K562 (cell line): ENCODE measurements at regions not wholly inside any gene's neighbourhood (a gene's known extent, or its start where the extent isn't known, plus 50 kb on each side); places are given as distances from the start of the nearest gene placed in this dataset.

Source experiments
- C11orf30 ChIP-seq: fragments of 450-650 bp; IDR thresholded peaks from 2 replicates; pipeline ENCODE4 v1.6.1; 2016; ENCODE audit warnings: low read depth, mild to moderate bottlenecking
- EP400 ChIP-seq: fragments of 450-650 bp; IDR thresholded peaks from 2 replicates; pipeline ENCODE4 v1.6.1; 2017; ENCODE audit warnings: antibody characterized with exemption, mild to moderate bottlenecking, moderate library complexity
- KLF13 ChIP-seq: fragments of 450-650 bp; IDR thresholded peaks from 2 replicates; pipeline ENCODE4 v1.6.1; 2016; ENCODE audit warnings: missing genetic modification characterization, low read depth, mild to moderate bottlenecking, missing compliant biosample characterization, moderate library complexity, borderline replicate concordance
- SRSF9 ChIP-seq: fragments of 200-400 bp; formaldehyde crosslinking; IDR thresholded peaks from 2 replicates; pipeline ENCODE4 v1.6.1; 2017; ENCODE audit warnings: low read depth, low read length, borderline replicate concordance
- ZFPM2 ChIP-seq: fragments of 250-450 bp; sonication (Bioruptor Pico); IDR thresholded peaks from 2 replicates; pipeline ENCODE4 v1.5.1; 2022; ENCODE audit warnings: mild to moderate bottlenecking
- TF ChIP-seq, protein P1 (sequence below): IDR thresholded peaks from 3 replicates; pipeline ENCODE4 v1.6.1; 2011; ENCODE audit warnings: borderline replicate concordance, mild to moderate bottlenecking, moderate library complexity; ENCODE audit not compliant: insufficient read length; ENCODE audit errors: extremely low read depth
- TF ChIP-seq, protein P2 (sequence below): fragments of 450-650 bp; IDR thresholded peaks from 2 replicates; pipeline ENCODE4 v1.6.1; 2016; ENCODE audit warnings: low read depth
- TF ChIP-seq, protein P3 (sequence below): sonication (generic); formaldehyde crosslinking; IDR thresholded peaks from 2 replicates; pipeline ENCODE4 v1.8.1; 2023; ENCODE audit warnings: mild to moderate bottlenecking, missing genetic modification reagents
- TF ChIP-seq, protein P4 (sequence below): fragments of 450-650 bp; formaldehyde crosslinking; IDR thresholded peaks from 2 replicates; pipeline ENCODE4 v1.4.0; 2020; ENCODE audit warnings: mild to moderate bottlenecking, moderate library complexity
- TF ChIP-seq, protein P5 (sequence below): fragments of 450-650 bp; IDR thresholded peaks from 2 replicates; pipeline ENCODE4 v1.6.1; 2016; ENCODE audit warnings: mild to moderate bottlenecking

DNA sequence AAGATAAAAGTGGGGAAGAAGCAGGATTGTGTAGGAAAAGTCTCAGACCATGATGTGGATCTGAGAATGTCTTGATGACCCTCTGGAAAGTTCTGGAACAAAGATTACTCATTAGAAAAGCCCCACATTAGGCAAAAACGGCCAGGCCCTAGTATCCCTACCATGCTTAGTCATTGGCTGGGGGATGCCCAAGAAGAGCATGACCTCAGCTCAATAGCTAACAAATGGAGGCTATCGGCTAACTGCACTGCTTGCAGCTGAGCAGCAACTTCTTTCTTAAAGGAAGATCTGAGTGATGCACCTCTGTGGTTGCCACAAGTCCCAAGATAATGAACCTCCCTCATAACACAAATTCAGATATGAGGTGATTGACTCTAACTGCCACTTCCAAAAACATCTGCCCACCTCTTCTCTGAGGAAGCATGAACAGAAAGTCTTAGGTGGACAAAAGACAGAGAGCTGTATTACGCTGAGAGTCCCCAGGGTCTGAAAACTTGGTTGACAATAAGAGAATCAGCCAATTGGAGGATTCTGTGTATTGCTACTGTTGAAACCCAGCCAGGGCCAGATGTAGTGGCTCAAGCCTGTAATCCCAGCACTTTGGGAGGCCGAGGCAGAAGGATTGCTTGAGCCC, 64.6 kb upstream of the AK4 start (continued):
- TF ChIP-seq, protein P1, sequence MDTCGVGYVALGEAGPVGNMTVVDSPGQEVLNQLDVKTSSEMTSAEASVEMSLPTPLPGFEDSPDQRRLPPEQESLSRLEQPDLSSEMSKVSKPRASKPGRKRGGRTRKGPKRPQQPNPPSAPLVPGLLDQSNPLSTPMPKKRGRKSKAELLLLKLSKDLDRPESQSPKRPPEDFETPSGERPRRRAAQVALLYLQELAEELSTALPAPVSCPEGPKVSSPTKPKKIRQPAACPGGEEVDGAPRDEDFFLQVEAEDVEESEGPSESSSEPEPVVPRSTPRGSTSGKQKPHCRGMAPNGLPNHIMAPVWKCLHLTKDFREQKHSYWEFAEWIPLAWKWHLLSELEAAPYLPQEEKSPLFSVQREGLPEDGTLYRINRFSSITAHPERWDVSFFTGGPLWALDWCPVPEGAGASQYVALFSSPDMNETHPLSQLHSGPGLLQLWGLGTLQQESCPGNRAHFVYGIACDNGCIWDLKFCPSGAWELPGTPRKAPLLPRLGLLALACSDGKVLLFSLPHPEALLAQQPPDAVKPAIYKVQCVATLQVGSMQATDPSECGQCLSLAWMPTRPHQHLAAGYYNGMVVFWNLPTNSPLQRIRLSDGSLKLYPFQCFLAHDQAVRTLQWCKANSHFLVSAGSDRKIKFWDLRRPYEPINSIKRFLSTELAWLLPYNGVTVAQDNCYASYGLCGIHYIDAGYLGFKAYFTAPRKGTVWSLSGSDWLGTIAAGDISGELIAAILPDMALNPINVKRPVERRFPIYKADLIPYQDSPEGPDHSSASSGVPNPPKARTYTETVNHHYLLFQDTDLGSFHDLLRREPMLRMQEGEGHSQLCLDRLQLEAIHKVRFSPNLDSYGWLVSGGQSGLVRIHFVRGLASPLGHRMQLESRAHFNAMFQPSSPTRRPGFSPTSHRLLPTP = no peak
- TF ChIP-seq, protein P2, sequence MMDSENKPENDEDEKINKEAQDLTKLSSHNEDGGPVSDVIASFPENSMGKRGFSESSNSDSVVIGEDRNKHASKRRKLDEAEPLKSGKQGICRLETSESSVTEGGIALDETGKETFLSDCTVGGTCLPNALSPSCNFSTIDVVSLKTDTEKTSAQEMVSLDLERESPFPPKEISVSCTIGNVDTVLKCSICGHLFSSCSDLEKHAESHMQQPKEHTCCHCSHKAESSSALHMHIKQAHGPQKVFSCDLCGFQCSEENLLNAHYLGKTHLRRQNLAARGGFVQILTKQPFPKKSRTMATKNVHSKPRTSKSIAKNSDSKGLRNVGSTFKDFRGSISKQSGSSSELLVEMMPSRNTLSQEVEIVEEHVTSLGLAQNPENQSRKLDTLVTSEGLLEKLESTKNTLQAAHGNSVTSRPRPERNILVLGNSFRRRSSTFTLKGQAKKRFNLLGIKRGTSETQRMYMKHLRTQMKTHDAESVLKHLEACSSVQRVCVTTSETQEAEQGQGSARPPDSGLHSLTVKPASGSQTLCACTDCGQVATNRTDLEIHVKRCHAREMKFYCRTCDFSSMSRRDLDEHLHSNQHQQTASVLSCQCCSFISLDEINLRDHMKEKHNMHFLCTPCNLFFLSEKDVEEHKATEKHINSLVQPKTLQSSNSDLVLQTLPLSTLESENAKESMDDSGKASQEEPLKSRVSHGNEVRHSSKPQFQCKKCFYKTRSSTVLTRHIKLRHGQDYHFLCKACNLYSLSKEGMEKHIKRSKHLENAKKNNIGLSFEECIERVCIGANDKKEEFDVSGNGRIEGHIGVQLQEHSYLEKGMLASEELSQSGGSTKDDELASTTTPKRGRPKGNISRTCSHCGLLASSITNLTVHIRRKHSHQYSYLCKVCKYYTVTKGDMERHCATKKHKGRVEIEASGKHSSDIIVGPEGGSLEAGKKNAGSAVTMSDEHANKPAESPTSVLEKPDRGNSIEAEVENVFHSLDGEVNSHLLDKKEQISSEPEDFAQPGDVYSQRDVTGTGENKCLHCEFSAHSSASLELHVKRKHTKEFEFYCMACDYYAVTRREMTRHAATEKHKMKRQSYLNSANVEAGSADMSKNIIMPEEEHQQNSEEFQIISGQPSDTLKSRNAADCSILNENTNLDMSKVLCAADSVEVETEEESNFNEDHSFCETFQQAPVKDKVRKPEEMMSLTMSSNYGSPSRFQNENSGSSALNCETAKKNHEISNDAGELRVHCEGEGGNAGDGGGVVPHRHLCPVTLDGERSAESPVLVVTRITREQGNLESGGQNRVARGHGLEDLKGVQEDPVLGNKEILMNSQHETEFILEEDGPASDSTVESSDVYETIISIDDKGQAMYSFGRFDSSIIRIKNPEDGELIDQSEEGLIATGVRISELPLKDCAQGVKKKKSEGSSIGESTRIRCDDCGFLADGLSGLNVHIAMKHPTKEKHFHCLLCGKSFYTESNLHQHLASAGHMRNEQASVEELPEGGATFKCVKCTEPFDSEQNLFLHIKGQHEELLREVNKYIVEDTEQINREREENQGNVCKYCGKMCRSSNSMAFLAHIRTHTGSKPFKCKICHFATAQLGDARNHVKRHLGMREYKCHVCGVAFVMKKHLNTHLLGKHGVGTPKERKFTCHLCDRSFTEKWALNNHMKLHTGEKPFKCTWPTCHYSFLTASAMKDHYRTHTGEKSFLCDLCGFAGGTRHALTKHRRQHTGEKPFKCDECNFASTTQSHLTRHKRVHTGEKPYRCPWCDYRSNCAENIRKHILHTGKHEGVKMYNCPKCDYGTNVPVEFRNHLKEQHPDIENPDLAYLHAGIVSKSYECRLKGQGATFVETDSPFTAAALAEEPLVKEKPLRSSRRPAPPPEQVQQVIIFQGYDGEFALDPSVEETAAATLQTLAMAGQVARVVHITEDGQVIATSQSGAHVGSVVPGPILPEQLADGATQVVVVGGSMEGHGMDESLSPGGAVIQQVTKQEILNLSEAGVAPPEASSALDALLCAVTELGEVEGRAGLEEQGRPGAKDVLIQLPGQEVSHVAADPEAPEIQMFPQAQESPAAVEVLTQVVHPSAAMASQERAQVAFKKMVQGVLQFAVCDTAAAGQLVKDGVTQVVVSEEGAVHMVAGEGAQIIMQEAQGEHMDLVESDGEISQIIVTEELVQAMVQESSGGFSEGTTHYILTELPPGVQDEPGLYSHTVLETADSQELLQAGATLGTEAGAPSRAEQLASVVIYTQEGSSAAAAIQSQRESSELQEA = no peak
- TF ChIP-seq ZFPM2 (CRISPR knock-in tag) = no peak
- TF ChIP-seq, protein P3, sequence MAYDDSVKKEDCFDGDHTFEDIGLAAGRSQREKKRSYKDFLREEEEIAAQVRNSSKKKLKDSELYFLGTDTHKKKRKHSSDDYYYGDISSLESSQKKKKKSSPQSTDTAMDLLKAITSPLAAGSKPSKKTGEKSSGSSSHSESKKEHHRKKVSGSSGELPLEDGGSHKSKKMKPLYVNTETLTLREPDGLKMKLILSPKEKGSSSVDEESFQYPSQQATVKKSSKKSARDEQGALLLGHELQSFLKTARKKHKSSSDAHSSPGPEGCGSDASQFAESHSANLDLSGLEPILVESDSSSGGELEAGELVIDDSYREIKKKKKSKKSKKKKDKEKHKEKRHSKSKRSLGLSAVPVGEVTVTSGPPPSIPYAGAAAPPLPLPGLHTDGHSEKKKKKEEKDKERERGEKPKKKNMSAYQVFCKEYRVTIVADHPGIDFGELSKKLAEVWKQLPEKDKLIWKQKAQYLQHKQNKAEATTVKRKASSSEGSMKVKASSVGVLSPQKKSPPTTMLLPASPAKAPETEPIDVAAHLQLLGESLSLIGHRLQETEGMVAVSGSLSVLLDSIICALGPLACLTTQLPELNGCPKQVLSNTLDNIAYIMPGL (CRISPR knock-in tag) = no peak
- no peak for TF ChIP-seq SRSF9
- TF ChIP-seq, protein P4, sequence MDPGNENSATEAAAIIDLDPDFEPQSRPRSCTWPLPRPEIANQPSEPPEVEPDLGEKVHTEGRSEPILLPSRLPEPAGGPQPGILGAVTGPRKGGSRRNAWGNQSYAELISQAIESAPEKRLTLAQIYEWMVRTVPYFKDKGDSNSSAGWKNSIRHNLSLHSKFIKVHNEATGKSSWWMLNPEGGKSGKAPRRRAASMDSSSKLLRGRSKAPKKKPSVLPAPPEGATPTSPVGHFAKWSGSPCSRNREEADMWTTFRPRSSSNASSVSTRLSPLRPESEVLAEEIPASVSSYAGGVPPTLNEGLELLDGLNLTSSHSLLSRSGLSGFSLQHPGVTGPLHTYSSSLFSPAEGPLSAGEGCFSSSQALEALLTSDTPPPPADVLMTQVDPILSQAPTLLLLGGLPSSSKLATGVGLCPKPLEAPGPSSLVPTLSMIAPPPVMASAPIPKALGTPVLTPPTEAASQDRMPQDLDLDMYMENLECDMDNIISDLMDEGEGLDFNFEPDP = no peak
- TF ChIP-seq EP400 = no peak
- no peak for TF ChIP-seq KLF13 (tag)
- TF ChIP-seq, protein P5, sequence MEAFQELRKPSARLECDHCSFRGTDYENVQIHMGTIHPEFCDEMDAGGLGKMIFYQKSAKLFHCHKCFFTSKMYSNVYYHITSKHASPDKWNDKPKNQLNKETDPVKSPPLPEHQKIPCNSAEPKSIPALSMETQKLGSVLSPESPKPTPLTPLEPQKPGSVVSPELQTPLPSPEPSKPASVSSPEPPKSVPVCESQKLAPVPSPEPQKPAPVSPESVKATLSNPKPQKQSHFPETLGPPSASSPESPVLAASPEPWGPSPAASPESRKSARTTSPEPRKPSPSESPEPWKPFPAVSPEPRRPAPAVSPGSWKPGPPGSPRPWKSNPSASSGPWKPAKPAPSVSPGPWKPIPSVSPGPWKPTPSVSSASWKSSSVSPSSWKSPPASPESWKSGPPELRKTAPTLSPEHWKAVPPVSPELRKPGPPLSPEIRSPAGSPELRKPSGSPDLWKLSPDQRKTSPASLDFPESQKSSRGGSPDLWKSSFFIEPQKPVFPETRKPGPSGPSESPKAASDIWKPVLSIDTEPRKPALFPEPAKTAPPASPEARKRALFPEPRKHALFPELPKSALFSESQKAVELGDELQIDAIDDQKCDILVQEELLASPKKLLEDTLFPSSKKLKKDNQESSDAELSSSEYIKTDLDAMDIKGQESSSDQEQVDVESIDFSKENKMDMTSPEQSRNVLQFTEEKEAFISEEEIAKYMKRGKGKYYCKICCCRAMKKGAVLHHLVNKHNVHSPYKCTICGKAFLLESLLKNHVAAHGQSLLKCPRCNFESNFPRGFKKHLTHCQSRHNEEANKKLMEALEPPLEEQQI = peak; percentile 42; the same call in 1 of the 2 replicates
- TF ChIP-seq C11orf30 = peak; percentile 75
